ENCODE measurements at regions not wholly inside any gene's neighbourhood (a gene's known extent, or its start where the extent isn't known, plus 50 kb on each side); places are given as distances from the start of the nearest gene placed in this dataset.
A peak's percentile ranks its signal among the peaks of the same experiment; 100 is the strongest.
"Not testable (repeated sequence)": the region's sequence is repeated elsewhere in the genome, so short reads cannot be mapped to it uniquely, and the experiment has no call there.

DNA sequence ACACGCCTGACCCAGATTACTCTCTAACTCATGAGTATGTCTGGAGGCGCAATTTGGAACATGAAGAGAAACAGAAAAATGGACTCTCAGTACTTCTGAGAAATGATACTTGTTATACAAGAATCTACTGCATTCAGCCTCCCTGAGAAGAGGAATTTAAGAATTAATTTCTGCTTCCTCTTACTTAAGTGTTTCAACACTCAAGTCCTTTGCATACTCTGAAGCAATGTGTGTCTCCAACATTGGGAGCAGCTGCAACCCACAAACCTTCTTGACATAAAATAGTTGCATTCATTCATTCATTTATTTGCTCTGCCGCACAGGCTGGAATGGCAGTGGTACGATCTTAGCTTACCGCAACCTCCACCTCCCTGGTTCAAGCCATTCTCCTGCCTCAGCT lies 199.8 kb downstream of the NPIPA7 start:
- peaks cover 4% of the 10 kb centered on the region for H3K9me3 Mint-ChIP-seq (ENCODE audit: low read depth)
- H3K4me3 Mint-ChIP-seq: no peak overlapping the region
- no peaks in the 10 kb centered on the region for H3K27me3 Mint-ChIP-seq
- DNase-seq (no peak), ATAC-seq (no peak)
- no peak overlapping the region for H3K27ac Mint-ChIP-seq
- CTCF ChIA-PET: no interaction called here
- H3K4me1 Mint-ChIP-seq: peaks cover 3% of the 10 kb centered on the region
- H3K36me3 Mint-ChIP-seq: no peaks in the 10 kb centered on the region

DNA sequence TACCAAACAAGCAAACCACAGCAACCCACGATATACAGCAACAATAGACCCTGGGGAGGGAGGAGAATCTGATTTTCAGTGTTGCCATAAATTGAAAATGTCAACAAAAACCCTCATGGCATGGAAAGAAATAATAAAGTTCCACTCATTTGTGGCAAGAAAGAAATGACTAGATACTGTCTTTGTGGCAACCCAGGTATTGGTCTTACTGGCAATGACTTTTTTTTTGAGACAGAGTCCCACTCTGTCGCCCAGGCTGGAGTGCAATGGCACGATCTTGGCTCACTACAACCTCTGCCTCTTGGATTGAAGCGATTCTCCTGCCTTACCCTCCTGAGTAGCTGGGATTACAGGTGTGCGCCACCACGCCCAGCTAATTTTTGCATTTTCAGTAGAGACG lies 204.0 kb downstream of the NPIPA7 start:
- H3K4me1 Mint-ChIP-seq; H3K4me3 Mint-ChIP-seq; H3K36me3 Mint-ChIP-seq; DNase-seq; H3K9me3 Mint-ChIP-seq (ENCODE audit: low read depth); H3K27ac Mint-ChIP-seq; ATAC-seq; CTCF ChIA-PET; H3K27me3 Mint-ChIP-seq: not testable (repeated sequence)

GRCh38 chr16:16586073-16586651 lies 207.2 kb downstream of the NPIPA7 start:
- ATAC-seq; H3K27ac Mint-ChIP-seq; DNase-seq; H3K36me3 Mint-ChIP-seq; CTCF ChIA-PET; H3K4me1 Mint-ChIP-seq; H3K9me3 Mint-ChIP-seq (ENCODE audit: low read depth); H3K27me3 Mint-ChIP-seq; H3K4me3 Mint-ChIP-seq: not testable (repeated sequence)

DNA sequence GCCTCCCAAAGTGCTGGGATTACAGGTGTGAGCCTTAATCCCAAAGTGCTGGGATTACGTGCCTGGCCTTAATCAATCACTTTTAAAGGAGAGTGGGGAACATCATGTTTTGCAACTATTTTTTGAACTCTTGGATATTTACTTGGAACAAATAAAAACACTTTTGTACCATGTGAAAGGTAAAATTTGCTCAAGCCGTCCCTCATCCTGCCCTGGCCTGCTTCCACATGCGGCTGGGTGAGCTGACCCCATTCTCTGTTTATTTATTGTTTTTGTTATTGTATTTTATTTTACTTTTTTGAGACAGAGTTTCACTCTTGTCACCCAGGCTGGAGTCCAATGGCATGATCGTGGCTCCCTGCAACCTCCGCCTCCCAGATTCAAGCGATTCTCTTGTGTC lies 208.0 kb downstream of the NPIPA7 start:
- H3K4me3 Mint-ChIP-seq; H3K4me1 Mint-ChIP-seq; H3K36me3 Mint-ChIP-seq; DNase-seq; ATAC-seq; H3K27me3 Mint-ChIP-seq; CTCF ChIA-PET; H3K9me3 Mint-ChIP-seq (ENCODE audit: low read depth); H3K27ac Mint-ChIP-seq: not testable (repeated sequence)

DNA sequence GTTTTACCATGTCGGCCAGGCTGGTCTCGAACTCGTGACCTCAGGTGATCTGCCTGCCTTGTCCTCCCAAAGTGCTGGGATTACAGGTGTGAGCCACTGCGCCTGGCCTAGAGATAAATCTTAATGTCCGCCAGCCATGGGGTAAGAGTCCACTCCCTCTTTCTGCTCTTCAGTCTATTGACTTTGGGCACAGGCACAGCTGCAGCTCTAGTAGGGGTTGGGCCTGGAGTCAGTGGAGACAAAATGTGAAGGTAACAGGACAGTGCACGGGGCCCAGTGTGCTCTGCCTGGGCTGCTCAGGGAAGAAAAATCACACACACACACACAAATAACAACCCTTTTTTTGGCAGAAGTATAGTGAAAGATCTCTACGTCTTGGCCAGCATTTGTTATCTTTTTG lies 209.5 kb downstream of the NPIPA7 start:
- H3K4me3 Mint-ChIP-seq; CTCF ChIA-PET; ATAC-seq; H3K9me3 Mint-ChIP-seq (ENCODE audit: low read depth); H3K27me3 Mint-ChIP-seq; H3K36me3 Mint-ChIP-seq; H3K27ac Mint-ChIP-seq; H3K4me1 Mint-ChIP-seq; DNase-seq: not testable (repeated sequence)

DNA sequence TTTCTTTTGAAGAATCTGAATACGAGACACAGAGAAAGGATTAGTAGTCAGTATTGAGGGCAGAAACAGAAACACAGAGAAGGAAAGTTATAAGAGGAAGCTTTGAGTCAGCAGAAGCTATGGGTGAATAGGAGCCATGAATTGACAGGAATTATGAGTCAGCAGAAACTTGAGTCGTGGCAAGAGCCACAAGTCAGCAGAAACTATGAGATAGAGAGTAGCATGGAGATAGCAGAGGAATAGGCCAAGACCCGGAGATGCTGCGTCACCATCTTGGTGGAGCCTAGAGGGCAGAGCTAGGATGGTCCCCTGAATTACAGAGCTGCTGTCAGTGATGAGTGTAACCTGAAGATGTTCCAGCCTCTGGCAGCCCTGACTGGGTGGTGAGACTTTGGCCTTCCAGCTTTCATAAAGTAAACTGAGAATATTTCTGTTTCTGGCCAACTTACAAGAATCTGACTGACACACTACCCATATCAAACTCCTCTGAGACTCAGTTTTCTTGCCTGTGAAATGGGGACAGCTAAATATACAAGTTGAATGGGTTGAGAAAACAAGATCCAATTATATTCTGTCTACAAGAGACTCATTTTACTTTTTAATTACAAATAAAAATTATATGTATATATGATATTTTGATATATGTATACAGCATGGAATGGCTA lies 211.8 kb downstream of the NPIPA7 start:
- not testable (repeated sequence) for H3K27ac Mint-ChIP-seq

GRCh38 chr16:16593156-16593863 lies 214.4 kb downstream of the NPIPA7 start:
- H3K27ac Mint-ChIP-seq; H3K4me3 Mint-ChIP-seq; CTCF ChIA-PET; H3K9me3 Mint-ChIP-seq (ENCODE audit: low read depth); H3K36me3 Mint-ChIP-seq; H3K27me3 Mint-ChIP-seq: not testable (repeated sequence)
- ATAC-seq: peak; percentile 63
- H3K4me1 Mint-ChIP-seq: peaks cover 18% of the 10 kb centered on the region
- peak; percentile 71 for DNase-seq

More for the DNA sequence above, 211.8 kb downstream of the NPIPA7 start:
- H3K4me1 Mint-ChIP-seq; H3K9me3 Mint-ChIP-seq (ENCODE audit: low read depth); CTCF ChIA-PET; H3K27me3 Mint-ChIP-seq; H3K4me3 Mint-ChIP-seq; DNase-seq; H3K36me3 Mint-ChIP-seq: not testable (repeated sequence)
- ATAC-seq: peak; percentile 81

- not testable (repeated sequence) for H3K27me3 Mint-ChIP-seq; H3K4me3 Mint-ChIP-seq; H3K36me3 Mint-ChIP-seq; H3K27ac Mint-ChIP-seq; H3K9me3 Mint-ChIP-seq (ENCODE audit: low read depth)
- peaks cover 18% of the 10 kb centered on the region for H3K4me1 Mint-ChIP-seq
- ATAC-seq: peak; percentile 58
- DNase-seq: peak; percentile 45
- CTCF ChIA-PET: interaction anchor here (0.7 kb wide), 1 partner anchor 15 kb away, joined by 3 read pairs; no protein-coding TSS in a partner anchor
These were observed 216.2 kb downstream of the NPIPA7 start for GRCh38 chr16:16595029-16595718.

DNA sequence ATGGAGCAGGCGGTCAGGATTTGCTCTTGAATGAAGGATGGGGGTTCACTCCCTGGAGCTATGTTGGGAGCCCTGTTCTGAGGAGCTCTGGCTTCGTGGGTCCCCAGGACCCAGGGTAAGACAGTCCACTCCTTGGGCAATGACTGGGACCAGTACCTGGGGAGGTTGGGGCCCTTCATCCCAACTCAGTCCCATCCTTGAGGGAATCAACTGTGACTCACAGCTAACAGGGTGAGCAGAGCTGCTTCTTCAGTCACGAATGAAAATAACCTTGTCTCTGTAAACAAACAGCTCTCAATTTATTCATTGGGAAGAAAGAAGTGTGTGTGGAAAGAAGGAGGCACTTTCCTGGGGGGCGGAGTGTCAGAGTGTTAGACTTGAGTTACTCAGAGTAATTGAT lies 222.3 kb downstream of the NPIPA7 start:
- DNase-seq; H3K4me3 Mint-ChIP-seq; H3K27ac Mint-ChIP-seq; H3K36me3 Mint-ChIP-seq; H3K4me1 Mint-ChIP-seq; H3K9me3 Mint-ChIP-seq (ENCODE audit: low read depth); H3K27me3 Mint-ChIP-seq; CTCF ChIA-PET; ATAC-seq: not testable (repeated sequence)

DNA sequence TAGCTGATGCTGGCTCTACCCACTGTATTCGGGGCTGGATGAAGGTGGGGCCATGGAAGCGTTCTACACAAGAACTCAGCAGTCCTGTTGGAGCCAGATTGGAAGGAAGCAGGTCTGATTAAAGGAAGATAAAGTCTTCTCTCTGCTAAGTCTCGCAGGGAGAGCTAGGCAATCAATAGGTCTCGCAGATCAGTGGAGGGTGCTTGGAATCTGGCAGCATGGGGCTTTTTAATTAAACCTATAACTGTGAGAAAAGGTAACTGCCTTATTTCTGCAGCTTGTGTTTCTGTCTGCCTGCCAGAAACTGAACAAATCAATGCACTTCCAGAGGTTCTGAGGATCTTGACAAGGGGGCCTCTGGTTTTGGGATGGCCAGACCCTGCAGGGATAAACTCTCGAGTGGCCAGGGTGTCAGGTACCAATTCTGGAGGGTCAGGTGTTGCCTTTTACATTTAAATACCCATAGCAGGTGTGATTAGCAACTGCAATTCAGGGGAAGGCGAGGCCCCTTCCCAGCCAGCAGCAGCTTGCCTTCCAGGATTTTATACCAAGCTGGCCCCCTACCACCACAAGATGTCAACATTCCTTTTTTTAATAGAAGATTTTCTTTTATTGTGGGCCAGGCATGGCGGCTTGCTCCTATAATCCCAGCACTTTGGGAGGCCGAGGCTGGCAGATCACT lies 228.6 kb downstream of the NPIPA7 start:
- ATAC-seq; H3K27ac Mint-ChIP-seq; H3K4me1 Mint-ChIP-seq; H3K4me3 Mint-ChIP-seq; H3K27me3 Mint-ChIP-seq; H3K36me3 Mint-ChIP-seq; H3K9me3 Mint-ChIP-seq (ENCODE audit: low read depth); CTCF ChIA-PET; DNase-seq: not testable (repeated sequence)

GRCh38 chr16:16609627-16610026 lies 230.7 kb downstream of the NPIPA7 start:
- H3K36me3 Mint-ChIP-seq; ATAC-seq; H3K27me3 Mint-ChIP-seq; H3K27ac Mint-ChIP-seq; H3K4me3 Mint-ChIP-seq; DNase-seq; H3K4me1 Mint-ChIP-seq; CTCF ChIA-PET; H3K9me3 Mint-ChIP-seq (ENCODE audit: low read depth): not testable (repeated sequence)

DNA sequence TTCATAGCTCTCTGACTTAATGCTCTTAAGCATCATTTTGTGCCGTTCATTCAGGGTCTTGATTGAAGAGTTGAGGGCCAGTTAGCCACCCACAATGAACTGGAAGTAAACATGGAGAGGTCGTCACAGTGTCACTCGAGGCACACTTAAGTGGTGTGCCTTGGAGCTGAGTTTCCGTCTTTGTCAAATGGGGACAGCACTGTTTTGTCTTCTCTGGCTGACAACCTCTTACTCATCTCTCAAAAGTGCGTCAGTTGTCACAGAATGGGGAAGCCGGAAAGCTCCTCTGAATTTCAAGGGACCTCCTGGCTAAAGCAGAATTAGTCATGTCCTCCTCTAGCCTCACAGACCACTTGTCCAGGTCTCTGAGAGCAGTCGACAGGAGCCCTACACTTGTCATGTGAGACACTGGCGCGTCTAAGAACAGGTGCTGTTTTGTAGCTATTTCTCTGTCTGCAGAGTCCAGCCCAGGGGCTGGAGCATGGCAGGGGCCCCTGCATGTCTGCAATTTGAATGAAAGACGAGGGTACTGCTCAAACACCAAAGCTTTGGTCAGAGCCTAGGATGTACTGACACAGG lies 231.5 kb downstream of the NPIPA7 start:
- not testable (repeated sequence) for H3K4me1 Mint-ChIP-seq; H3K4me3 Mint-ChIP-seq; ATAC-seq; H3K9me3 Mint-ChIP-seq (ENCODE audit: low read depth); DNase-seq; H3K27ac Mint-ChIP-seq; H3K27me3 Mint-ChIP-seq; H3K36me3 Mint-ChIP-seq
- CTCF ChIA-PET: interaction anchor here (0.6 kb wide), 1 partner anchor 16 kb away, joined by 3 read pairs; no protein-coding TSS in a partner anchor

DNA sequence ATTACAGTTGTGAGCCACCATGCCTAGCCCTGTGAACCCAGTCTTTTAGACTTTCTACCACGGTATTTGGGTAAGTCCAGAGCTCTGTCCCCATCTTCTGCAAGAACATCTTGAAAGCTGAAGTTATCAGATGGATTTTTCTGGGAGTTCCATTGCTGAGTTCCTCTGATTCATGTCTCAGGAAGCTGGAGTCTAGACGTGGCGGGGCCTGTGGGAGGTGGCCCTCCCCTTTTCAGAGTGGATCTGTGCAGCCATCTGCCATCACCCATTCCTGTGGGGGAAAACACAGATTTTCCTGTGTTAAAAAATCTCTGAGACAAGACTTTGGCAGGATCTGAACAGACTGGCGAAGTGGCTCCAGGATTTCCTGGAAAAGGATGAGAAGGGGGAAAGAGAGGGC lies 234.3 kb downstream of the NPIPA7 start:
- H3K27ac Mint-ChIP-seq; H3K4me3 Mint-ChIP-seq; CTCF ChIA-PET; H3K27me3 Mint-ChIP-seq; ATAC-seq; H3K9me3 Mint-ChIP-seq (ENCODE audit: low read depth); DNase-seq; H3K4me1 Mint-ChIP-seq; H3K36me3 Mint-ChIP-seq: not testable (repeated sequence)

Data from activated CD8-positive, alpha-beta memory T cell treated with anti-CD3 and anti-CD28 coated beads, Interleukin-2, amount 10 ng/mL, durations not matched to agents 7 days and 5 days (primary cell).